Lung (tissue), 11 donors: ENCODE measurements at regions not wholly inside any gene's neighbourhood (a gene's known extent, or its start where the extent isn't known, plus 50 kb on each side); places are given as distances from the start of the nearest gene placed in this dataset.
A peak's percentile ranks its signal among the peaks of the same experiment; 100 is the strongest.
"Not testable (repeated sequence)": the region's sequence is repeated elsewhere in the genome, so short reads cannot be mapped to it uniquely, and the experiment has no call there.

Experiments used
- ATAC-seq: fragments of 200-7000 bp; cut with Tn5 transposase; one replicate; pipeline ENCODE4 v1.9.1; 2020; ENCODE audit warnings: moderate number of reproducible peaks; ENCODE audit not compliant: insufficient read depth, low FRiP score
- DNase-seq, 3 donors: peaks; one replicate each; pipeline ENCODE4 v3.0.0-alpha.2; 2013 to 2017
- H3K27ac ChIP-seq, 2 donors: one replicate each; pipeline ENCODE4 v1.5.1; 2013; ENCODE audit warnings: mild to moderate bottlenecking in 2 of 2, moderate library complexity in 2 of 2, control low read depth in 1 of 2, inconsistent platforms in 1 of 2, low read depth in 1 of 2, low read length in 1 of 2
- H3K27me3 ChIP-seq, 3 donors: one replicate each; pipeline ENCODE4 v1.5.1; 2013; ENCODE audit warnings: low read length in 2 of 3; ENCODE audit not compliant: control insufficient read depth in 3 of 3, insufficient read depth in 3 of 3
- H3K36me3 ChIP-seq, 4 donors: one replicate each; pipeline ENCODE4 v1.5.1; 2013; ENCODE audit warnings: low read length in 4 of 4, mild to moderate bottlenecking in 1 of 4, moderate library complexity in 1 of 4; ENCODE audit not compliant: control insufficient read depth in 4 of 4, insufficient read depth in 4 of 4
- H3K4me1 ChIP-seq, 5 donors: one replicate each; pipeline ENCODE4 v1.5.1; 2013; ENCODE audit warnings: low read length in 5 of 5, mild to moderate bottlenecking in 2 of 5, moderate library complexity in 1 of 5; ENCODE audit not compliant: control insufficient read depth in 5 of 5, insufficient read depth in 5 of 5
- H3K4me3 ChIP-seq: one replicate; pipeline ENCODE4 v1.5.1; 2013; ENCODE audit warnings: mild to moderate bottlenecking, control low read depth, moderate library complexity
- H3K9ac ChIP-seq, 2 donors: one replicate each; pipeline ENCODE4 v1.5.1; 2013; ENCODE audit warnings: low read length in 2 of 2, control low read depth in 1 of 2; ENCODE audit not compliant: insufficient read depth in 1 of 2
- H3K9me3 ChIP-seq, 4 donors: one replicate each; pipeline ENCODE4 v1.5.1; 2013; ENCODE audit warnings: low read length in 3 of 4, mild to moderate bottlenecking in 1 of 4, moderate library complexity in 1 of 4; ENCODE audit not compliant: control insufficient read depth in 4 of 4, insufficient read depth in 3 of 4
- WGBS, 2 donors: extraction: QIAGEN DNeasy Blood & Tissue Kit; methylation state at CpG; one replicate each; pipeline ENCODE4 v1.1.7; 2013; 5-methylcytosine and 5-hydroxymethylcytosine counted together
- TF ChIP-seq, protein P1 (sequence below): IDR thresholded peaks from 2 replicates; pipeline ENCODE4 v1.5.1; 2012; ENCODE audit warnings: mild to moderate bottlenecking; ENCODE audit errors: control extremely low read depth, extremely low read depth
- donor health status: control.
- donor health status: control.
- donor health status: Bipolar disorder and iron deficiency.
- donor health status: healthy.
- donor health status: DM: yes; HTN: yes; CAD: no.

DNA sequence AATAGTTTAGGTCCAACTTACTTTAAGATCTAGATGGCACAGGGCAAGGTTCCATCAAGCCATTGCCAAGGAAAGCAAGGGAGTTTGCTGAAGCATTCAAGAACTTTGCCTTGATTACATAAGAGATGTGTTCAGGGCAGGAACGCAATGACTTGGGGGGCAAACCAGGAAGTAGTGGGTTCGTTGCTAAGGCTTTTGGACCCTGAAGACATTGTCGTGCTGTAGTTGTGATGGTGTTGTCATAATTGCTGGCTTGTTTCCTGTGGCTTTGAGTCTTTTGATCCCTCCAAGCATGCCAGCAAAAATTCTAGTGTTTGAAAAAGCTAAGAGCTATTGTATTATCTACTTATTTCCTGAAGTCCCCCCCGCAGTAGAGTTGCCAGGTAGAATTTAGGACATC lies 70.7 kb upstream of the HNF1B start:
- no peak overlapping the region for H3K27ac ChIP-seq

DNA sequence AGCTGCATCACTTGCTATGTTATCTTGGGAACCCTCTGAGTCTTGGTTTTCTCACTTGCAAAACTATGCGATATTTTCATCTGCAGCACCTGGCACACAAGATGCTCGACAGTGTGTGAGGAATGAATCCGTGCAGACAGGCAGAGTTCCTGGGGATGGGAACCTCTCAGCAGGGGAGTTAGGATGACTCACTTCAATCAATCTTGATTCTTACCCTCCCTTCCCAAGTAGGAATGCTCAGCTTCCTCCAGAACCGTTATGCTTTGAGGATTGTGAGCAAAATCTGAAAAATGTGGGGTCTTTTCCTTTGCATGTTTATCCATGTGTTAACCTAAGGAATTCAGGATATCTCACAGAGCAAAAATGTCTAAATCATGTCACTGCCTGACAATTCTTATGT lies 68.9 kb upstream of the HNF1B start:
- peaks cover 0 to 3% (median 0%) of the 10 kb centered on the region in 3 donors for H3K27me3 ChIP-seq
- DNase-seq (no peak), ATAC-seq (no peak)
- no peaks in the 10 kb centered on the region for H3K36me3 ChIP-seq
- no peak overlapping the region for H3K27ac ChIP-seq
- no peaks in the 10 kb centered on the region for H3K9me3 ChIP-seq
- H3K4me1 ChIP-seq, result peaks cover 0 to 3% (median 0%) of the 10 kb centered on the region in 5 donors
- H3K9ac ChIP-seq, result no peak overlapping the region
- no peak overlapping the region for H3K4me3 ChIP-seq
- 68 to 79% methylated on average over 4 of the region's 4 CpGs for WGBS, 2 donors
- TF ChIP-seq, protein P1, sequence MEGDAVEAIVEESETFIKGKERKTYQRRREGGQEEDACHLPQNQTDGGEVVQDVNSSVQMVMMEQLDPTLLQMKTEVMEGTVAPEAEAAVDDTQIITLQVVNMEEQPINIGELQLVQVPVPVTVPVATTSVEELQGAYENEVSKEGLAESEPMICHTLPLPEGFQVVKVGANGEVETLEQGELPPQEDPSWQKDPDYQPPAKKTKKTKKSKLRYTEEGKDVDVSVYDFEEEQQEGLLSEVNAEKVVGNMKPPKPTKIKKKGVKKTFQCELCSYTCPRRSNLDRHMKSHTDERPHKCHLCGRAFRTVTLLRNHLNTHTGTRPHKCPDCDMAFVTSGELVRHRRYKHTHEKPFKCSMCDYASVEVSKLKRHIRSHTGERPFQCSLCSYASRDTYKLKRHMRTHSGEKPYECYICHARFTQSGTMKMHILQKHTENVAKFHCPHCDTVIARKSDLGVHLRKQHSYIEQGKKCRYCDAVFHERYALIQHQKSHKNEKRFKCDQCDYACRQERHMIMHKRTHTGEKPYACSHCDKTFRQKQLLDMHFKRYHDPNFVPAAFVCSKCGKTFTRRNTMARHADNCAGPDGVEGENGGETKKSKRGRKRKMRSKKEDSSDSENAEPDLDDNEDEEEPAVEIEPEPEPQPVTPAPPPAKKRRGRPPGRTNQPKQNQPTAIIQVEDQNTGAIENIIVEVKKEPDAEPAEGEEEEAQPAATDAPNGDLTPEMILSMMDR, result no peak

More for the DNA sequence above, 70.7 kb upstream of the HNF1B start:
- peaks cover 0 to 4% (median 0%) of the 10 kb centered on the region in 5 donors for H3K4me1 ChIP-seq
- no peak for DNase-seq
- H3K9ac ChIP-seq, result no peak overlapping the region
- no peaks in the 10 kb centered on the region for H3K9me3 ChIP-seq
- no peak for ATAC-seq
- 24 to 27% methylated on average over 4 of the region's 4 CpGs for WGBS, 2 donors
- peaks cover 0 to 3% (median 3%) of the 10 kb centered on the region in 3 donors for H3K27me3 ChIP-seq
- TF ChIP-seq, protein P1, result no peak
- H3K4me3 ChIP-seq, result no peak overlapping the region
- no peaks in the 10 kb centered on the region for H3K36me3 ChIP-seq

DNA sequence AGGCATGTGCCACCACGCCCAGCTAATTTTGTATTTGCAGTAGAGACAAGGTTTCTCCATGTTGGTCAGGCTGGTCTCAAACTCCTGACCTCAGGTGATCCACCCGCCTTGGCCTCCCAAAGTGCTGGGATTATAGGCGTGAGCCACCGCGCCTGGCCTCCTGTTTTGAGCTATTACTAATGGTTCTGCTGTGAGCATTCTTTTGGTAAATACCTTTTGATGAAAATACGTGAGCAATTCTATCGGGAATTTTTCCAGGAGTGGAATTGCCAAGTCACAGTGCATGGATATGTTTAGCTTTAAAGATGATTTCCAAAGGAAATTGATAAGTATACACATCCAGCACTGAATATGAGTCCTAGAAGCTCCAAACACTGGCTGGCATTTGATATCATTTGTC lies 64.0 kb upstream of the HNF1B start:
- H3K4me3 ChIP-seq, H3K9ac ChIP-seq, DNase-seq, H3K27me3 ChIP-seq, ATAC-seq, H3K4me1 ChIP-seq, H3K27ac ChIP-seq, H3K36me3 ChIP-seq, H3K9me3 ChIP-seq: not testable (repeated sequence)
- WGBS, 2 donors, result 91 to 93% methylated on average over 7 of the region's 7 CpGs

DNA sequence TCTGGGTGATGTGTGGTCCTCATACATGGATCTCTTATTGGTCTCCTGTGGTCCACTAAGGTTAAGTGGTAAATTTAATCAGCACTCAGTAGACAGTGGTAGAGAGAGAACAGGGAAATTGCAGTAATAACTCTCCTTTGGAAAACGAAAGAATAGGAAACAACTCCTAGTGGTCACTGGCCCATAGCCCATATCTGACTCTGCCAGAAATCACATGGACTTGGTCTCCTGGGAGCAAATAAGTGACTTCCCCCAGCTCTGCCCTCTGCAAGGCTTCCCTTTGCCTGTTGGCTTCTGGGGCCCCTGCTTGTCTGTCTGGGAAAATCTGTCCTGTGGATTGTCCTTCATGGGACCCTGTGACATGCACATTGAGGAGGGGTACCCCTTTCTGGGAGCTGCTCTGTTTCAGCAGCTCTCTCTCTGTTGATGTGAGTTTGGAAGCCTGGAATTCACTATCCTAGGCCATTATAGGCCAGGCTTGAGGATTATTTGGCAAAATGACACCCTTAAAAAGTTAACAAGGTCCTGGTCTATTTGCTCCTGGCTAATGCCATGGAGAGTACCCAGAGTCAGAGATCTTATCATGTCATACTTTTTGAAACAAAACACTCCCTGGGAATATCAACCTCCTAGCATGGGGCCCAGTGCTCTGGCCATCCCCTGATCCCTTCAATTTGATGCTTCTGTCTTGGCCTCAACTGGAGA lies 58.0 kb upstream of the HNF1B start:
- H3K36me3 ChIP-seq, result no peaks in the 10 kb centered on the region
- H3K4me3 ChIP-seq, result no peak overlapping the region
- H3K27ac ChIP-seq, result no peak overlapping the region
- peaks cover 0 to 2% (median 0%) of the 10 kb centered on the region in 5 donors for H3K4me1 ChIP-seq
- peaks cover 0 to 2% (median under 1%) of the 10 kb centered on the region in 4 donors for H3K9me3 ChIP-seq
- ATAC-seq, result no peak
- DNase-seq, result peak in 2 of 3 donors; percentile 18 to 50
- H3K27me3 ChIP-seq, result no peaks in the 10 kb centered on the region
- 5 to 7% methylated on average over 1 of the region's 1 CpG for WGBS, 2 donors
- TF ChIP-seq, protein P1, result no peak
- H3K9ac ChIP-seq, result no peak overlapping the region
